DMS 273 (cell line): ENCODE measurements at regions not wholly inside any gene's neighbourhood (a gene's known extent, or its start where the extent isn't known, plus 50 kb on each side); places are given as distances from the start of the nearest gene placed in this dataset.
"Not testable (repeated sequence)": the region's sequence is repeated elsewhere in the genome, so short reads cannot be mapped to it uniquely, and the experiment has no call there.

Experiments used
- DNase-seq: peaks from one replicate; lab custom pipeline; 2025; ENCODE audit not compliant: unreplicated experiment; lab: John Stamatoyannopoulos, UW

DNA sequence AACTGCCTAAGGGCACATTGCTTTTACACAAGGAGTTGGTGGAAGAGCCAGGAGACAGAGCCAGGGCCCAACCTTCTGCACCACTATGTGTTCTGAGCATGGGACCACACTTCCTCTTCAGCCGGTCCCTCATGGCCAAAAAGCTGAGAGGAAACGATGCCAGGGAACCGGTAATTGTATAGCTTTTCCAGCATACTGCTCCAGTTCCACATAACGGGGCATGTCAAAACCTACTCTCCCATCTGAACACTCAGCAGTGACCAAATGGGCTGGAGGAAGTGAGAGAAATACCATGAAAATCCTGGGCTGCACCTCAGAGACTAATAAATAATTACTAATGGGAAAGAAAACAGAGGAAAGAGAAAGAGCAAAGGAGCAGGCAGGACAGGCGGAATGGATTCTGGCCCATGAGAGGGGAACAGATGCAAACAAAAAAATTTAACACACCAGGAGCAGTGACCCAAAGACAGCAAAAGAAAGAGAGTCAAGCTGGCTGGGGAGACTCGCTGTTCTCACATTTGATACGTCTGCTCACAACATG, 52.0 kb upstream of the BMP2 start:
- DNase-seq: no peak

DNA sequence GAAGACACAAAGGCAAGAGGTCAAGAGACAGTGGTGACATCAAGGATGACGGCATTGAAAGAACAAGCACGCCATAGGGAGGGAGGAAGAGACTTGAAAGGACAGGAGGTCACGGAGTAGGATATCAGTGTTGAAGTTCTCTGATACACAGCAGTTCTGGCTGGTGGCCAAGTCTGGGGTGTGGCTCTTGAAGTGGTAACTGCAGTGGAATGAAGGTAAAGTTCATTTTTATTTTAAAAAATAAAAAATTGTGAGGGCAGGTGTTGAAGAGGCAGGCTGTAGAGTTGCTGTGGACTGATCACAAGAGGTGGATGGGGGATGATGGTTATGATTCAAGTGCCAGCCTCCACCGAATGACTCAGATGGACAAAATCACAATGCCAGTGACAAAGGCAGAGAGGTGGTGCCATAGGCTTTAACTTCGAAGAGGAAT, 53.2 kb upstream of the BMP2 start:
- peak; percentile 0 for DNase-seq

DNA sequence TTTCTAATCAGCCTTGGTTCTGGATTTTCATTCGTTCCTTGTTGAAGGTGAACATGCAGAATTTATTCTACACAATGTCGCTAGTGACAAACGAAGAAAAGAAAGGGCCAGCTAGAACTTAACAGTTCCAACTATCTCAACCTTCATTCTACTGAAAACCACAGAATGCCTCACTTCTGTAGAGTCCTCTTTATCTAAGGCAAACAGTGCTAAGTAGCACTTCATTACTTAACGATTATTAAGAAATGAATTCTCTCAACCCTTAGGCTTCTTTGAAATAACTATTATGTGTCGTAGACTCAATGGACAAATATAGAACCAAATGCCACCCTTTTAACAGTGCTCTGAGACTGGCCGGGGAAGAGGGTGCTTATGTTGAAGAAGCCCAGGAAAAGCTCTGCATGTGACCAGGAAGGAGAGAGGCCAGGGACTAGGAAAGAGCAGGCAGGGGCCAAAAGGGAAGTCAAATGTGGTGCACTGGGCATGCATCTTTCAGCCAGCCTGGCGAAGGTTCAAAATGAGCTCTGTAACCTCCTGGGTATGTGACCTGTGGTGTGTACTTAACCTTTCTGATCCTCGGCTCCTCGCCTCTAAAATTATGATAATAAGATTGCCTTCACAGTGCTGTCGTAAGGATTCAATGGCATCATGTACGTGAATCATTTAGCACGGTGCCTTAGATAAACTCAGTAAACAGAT, 55.4 kb upstream of the BMP2 start:
- no peak for DNase-seq

DNA sequence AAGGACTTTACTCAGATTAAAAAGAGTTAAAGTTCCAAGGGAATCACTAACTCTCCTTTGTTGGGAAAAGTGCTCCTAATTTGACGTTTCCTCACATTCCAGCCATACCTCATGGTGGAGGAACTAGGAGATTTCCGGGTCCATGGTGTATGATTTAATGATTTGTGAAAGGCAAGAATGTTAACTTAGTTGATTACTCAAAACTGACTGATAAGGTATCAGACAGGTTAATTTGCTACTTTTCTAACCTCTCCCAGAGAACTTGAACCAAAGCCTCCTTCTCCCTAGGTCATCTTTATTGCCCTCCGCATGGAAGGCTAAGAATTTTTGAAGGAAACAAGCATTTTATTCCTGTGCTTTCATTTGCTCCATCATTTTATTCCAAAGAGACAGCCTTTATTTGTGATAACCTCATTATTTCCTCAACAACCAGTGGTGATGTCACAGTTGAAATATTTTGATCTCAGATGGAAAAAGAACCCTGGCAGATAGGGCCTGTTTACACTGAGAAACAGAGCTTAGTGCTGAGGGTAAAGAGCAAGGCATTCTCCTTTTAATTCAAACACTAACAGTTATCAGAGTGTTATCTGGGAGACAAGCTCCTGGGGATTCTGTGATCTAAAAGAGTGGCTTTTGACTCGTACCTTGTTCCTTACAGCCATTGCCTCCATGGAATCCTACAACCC, 57.4 kb upstream of the BMP2 start:
- no peak for DNase-seq

DNA sequence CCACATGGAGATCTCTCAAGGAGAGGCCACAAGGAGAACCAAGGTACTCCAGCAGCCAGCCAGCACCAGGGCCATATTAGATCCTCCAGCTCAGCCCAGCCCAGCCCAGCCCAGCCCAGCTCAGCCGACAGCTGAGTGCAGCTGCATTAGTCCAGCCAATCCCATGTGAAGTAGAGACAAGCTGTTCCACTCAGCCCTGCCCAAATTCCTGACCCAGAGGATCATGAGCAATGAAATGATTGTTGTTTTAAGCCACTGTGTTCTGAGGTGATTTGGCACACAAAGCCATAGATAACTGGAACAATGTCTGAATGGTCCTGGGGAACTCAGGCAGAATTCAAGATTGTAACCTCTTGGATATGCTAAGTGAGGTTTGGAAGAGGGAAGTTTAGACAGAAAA, 59.5 kb upstream of the BMP2 start:
- no peak for DNase-seq

DNA sequence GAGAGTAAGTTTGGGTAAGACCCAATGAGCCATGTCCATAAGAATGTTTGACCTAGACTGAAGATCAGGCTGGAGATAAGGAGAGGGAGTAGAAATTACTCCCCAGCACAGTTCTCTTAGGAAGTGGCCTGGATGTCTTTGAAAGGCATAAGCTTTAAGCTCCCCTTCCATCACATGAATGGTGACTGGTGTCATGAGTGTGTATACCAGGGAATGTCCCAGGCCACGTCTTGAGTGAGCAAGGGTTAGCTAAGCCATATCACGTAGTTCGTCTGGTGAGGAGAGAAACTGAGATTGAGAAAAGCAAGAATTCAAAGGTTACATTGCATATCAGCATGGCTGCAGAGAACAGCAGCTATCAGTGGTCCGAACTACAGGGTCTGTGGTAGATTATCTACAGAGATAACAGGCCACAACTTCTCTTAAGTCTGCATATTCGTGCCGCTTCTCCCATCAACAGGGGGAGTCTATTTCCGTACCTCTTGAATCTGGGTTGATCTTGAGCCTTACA, 60.1 kb upstream of the BMP2 start:
- DNase-seq: no peak

DNA sequence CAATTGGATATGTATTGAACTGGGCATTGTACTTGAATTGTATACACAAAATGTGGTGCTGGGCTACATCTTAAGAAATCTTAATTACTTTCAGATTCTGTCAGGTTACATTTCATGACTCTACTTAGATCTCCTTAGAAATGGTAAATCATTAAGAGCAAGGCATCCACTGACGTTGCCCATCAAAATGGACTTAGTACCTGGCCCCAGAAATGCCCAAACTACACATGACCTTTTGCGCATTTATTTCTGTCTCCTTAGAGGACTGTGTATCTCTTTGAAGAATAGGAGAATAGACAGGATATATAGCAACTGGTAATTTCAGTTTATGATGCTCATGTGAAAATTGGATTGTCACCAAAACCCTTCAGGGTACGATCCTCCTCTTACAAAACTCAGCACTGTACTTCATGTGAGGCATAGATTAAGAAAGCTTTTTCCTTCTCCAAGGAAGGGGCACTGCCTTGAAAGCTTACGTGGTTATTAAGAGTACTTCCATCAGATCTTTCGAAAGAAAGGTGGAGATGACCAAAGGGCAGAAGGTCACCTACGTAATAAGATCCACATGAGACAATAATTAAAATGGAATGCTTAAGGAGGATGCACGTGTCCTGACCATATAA, 61.4 kb upstream of the BMP2 start:
- no peak for DNase-seq

DNA sequence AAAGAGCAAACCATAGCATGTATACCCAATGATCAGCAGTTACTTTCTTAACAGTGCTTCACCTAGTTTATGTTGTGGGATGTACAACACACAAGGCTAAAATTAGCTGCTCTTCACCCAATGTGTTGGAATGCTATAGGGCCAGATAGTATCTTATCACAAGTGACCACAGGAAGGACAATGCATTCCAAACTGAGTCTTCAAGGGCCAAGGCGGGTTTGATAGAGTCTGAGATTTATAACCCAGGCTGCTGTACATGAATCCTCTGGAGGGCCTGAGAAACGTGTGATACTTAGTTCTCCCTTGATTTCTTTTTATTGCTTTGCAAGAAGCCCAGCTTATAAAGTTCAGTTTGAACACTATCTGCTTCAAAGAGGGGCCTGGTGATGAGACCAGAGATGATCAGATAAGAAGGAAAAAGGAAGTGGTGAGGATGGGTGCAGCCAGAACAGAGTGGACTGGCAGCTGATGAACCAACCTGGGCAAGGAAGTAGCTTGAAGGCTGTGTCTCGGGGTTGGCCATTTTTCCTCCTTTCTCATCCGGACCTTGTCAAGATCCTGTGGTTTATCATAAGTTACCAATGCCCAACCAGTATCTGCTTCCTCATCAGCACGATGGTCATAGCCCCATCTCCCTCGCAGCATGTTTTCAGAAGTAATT, 62.2 kb upstream of the BMP2 start:
- no peak for DNase-seq

DNA sequence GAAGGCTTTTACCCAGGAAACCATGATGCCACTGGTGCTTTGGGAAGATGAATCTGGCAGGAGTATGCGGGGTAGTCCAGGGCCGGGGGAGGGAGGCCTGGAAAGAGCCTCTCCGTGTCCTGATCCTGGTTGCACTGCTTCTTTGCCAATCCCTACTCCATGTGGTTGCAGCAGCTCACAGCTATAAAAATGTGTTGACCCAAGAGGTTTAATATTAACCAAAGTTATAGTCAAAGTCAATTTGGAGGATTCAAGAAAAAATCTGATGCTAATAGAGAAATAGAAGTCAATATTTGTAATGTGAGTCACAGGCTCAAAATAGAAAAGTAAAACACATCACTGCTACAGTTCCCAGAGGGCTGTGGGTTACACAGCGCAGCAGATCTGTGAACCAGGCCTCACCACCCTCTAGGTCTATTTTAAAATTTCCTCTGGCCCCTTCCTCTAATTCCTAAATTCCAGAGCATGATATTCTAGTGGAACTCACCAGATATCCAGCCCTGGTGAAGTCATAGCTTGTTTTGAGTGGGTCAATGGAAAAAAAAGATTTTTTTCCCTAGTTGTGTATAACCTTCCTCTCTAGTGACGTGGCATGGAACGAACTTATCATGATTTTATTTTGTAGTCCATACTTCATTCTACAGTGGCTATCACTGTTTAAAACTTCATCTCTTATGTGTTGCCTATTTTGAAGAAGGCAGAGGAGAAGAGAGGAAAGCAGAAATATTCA, 63.2 kb upstream of the BMP2 start:
- no peak for DNase-seq

DNA sequence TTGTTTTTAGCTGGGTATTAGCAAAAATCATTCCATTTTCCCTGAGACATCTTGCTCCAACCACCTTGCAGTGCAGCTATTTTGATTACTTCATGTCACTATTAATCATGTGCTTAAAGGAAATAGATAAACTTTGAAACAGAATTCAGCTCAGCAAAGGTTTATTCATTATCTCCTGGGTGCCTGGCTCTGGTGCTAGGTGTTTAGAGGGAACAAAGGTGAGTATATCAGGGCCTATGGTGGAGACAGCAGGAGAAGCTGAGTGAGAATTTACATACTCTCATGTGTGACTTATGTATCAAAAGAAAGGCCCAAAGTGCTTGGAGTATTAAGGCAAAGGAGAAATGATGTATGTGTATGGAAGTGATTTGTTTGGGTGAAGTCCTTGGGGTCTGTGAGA, 63.8 kb upstream of the BMP2 start:
- no peak for DNase-seq

DNA sequence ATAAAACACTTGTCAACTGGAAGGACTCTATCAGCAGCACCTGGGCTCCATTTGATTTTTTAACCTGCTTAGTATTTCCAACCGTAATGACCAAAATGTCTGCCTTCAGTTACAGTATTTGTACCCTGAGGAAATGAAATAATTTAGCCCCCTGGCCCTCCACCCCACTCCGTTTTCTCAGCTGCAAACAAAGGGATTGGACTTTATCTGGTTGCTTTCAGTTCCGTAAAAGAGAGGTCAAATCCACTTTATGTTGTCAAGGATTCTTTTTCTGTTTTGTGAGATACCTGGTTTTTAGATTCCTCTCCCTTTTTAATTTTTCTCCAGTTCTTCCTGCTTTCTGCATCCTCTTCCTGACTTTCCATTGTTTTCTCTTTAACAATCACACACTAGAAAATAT, 64.4 kb upstream of the BMP2 start:
- DNase-seq: no peak

DNA sequence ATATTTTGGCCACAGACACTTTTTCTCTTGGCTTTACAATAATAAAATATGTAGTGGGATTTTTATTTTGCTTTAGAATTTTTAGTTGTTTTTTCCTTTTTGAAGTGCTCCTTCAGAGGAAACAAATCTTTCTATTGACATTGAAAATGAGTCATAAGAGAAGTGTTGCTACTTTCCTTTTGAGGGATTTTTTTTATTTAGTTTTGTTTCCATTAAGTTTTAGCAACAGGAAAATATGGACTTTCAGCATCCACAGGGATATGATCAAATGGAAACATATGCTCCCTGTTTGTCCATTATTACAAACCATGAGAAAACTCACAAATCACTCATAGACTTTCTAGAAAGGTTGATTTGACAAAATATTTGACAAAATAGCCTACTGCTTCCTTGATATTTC, 65.3 kb upstream of the BMP2 start:
- no peak for DNase-seq

DNA sequence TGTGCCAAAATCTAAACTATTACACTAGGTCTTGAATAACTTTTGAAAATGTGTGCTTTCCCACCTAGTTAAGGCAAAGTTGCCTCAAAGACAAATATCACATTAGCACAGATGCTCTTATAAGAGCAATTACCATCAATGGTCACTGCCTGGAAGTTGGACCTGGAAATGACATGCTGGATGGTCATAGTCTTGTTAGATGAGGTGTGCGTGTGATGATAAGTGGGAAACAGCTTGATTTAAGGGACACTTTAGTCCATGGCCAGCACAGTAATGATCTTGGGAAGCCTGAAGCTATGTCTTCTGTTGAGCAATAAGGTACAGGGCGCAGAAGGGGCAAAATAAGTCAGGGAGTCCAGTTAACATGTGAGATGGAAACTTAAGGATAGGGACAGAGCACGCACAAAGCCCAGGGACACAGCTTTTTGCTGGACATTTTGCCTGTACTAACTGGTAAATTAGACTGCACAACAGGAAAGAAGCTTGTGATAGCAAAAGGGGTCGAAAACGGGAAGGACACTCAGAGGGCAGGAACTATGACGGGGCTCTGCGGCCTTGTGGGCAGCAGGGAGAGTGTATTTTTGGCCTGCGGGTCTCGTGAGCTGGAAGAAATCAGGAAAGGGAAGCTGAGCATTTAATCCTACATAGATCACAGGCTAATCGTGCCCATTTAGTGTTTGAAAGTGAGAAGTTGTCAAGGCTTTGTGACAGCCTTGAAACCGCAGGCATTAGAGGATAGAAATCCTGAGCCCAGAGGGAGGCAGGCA, 66.7 kb upstream of the BMP2 start:
- DNase-seq: no peak

DNA sequence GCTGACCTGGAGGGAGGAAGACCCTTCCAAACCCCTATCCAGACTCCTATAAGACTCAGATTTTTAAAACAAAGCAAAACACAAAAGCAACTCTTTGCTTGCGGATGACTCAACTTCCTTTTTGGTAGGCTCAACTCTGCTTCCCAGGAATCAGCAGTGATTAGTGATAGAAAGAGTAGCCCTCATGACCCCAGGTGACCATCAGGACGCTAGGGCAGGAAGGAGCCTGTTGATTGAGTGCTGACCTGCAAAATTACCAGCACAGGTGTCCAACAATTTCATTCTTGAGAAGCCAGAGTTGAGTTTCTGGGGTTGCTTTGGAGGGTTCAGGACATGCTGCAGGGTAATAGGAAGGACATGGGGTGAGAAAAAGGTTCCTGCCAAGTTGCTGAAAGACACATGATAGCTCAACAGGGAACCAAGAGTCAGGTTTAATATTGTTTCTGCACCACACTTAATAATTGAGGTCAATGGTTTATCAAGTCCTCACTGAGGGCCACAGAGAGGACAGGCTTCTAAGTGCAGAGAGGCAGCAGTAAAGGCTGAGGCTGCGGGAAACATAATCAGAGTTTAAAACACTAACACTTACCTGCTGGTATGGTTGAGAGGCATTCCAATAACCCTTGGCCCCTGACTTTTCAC, 67.4 kb upstream of the BMP2 start:
- no peak for DNase-seq

DNA sequence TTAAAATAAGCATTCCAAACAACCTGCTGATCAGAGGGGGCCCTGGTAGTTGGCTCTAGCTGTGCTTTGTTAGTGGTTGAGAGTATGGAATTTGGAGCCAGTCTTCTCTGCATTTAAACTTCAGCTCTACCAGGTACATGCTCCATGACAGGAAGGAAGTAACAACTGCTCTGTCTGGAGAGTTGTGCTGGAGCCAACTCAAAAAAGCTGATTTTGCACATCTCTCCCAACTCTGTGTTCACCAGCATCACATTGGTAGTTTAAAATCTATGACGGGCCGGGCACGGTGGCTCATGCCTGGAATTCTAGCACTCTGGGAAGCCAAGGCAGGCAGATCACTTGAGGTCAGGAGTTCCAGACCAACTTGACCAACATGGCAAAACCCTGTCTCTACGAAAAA, 68.8 kb upstream of the BMP2 start:
- no peak for DNase-seq

DNA sequence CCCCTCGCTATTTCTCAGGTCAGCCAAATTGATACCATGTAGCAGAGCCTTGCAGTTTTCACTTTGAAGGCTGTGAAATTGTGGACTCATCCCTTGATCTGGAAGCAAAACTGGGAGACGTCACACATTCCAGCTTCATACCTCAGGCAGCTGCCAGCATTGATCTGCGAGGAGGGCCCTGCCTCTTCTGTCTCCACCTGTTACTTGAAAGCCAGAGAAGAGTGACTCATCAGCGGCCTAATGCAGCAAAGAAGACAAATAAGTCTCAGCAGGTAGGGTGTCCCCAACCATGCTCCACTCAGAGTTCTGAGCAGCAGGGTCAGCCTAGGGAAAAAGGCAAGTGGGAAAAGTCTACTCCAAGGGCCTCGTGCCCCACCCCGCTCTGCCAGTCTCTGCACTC, 69.4 kb upstream of the BMP2 start:
- DNase-seq: no peak

DNA sequence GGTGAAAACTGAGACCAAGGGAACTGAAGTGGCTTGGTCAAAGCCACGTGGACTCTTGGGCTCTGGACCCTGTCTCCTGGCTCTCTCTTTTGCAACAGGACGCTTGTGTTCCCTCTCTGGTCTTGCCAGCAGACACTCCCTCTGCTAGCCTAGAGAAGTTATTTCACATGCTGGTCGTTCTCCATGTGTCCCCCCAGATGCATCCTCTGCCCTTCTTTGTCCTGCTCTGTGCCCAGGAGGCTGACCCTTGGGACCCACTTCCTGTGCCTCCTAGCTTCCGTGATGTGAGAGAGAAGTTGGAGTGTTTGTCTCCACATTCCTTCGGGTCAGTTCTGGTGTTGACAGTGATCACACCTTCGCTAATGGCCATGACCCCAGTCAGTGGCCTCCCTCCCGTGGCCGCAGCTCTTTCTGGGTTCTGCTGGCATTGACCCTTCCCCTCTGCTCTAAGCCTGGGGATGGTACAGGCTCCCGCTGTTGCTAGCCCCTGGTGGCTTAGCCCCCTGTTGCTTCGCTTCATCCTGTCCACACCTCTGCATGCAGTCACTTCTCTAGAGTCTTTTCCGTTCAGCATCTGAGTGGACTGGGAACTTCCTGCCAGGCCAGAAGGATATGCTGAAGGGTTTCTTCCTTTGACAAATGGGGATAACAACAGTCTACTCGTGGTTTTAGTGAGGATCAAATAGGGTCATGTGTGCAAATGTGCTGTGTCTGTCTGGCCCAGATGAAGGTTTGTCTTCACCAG, 70.1 kb upstream of the BMP2 start:
- no peak for DNase-seq

DNA sequence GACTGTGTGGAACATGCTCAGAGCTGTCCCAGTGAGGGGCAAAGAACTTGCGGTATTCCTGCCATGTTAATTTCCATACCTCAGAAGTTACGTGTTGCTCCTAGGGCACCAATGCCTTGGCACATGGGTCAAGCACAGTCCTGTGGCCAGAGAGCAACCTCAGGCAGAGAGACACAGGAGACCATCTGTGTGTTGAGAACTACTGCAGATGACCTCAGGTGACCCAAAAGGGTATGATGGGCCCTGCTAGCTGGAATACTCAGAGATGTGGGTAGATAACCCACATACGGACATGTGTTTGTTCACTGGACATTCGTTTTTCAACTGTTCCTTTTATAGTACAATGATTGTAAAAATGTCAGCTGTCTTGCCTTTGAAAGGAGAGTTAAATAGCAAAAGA, 71.5 kb upstream of the BMP2 start:
- DNase-seq: no peak

DNA sequence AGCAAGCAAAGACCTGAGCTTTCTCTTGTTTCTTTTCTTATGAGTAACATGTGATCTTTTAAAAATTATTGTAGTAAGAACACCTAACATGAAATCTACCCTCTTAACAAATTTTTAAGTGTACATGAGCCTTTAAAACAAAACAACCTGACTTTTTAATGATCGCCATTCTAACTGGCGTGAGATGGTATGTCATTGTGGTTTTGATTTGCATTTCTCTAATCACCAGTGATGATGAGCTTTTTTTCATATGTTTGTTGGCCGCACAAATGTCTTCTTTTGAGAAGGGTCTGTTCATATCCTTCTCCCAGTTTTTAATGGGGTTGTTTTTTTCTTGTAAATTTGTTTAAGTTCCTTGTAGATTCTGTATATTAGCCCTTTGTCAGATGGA, 73.7 kb upstream of the BMP2 start:
- not testable (repeated sequence) for DNase-seq
